Activated naive CD8-positive, alpha-beta T cell (primary cell): ENCODE measurements at regions not wholly inside any gene's neighbourhood (a gene's known extent, or its start where the extent isn't known, plus 50 kb on each side); places are given as distances from the start of the nearest gene placed in this dataset.

Experiments
- H3K27ac Mint-ChIP-seq: one replicate; pipeline ENCODE4 v1.8.0; 2021; ENCODE audit warnings: mixed read lengths
- H3K27me3 Mint-ChIP-seq: one replicate; pipeline ENCODE4 v1.8.0; 2021; ENCODE audit warnings: mixed read lengths
- H3K36me3 Mint-ChIP-seq: one replicate; pipeline ENCODE4 v1.8.0; 2021; ENCODE audit warnings: mixed read lengths
- H3K4me1 Mint-ChIP-seq: one replicate; pipeline ENCODE4 v1.8.0; 2021; ENCODE audit warnings: low read depth, mixed read lengths
- H3K4me3 Mint-ChIP-seq: one replicate; pipeline ENCODE4 v1.8.0; 2021; ENCODE audit warnings: mild to moderate bottlenecking, mixed read lengths
- H3K9me3 Mint-ChIP-seq: one replicate; pipeline ENCODE4 v1.8.0; 2021; ENCODE audit warnings: low read depth, mixed read lengths

DNA sequence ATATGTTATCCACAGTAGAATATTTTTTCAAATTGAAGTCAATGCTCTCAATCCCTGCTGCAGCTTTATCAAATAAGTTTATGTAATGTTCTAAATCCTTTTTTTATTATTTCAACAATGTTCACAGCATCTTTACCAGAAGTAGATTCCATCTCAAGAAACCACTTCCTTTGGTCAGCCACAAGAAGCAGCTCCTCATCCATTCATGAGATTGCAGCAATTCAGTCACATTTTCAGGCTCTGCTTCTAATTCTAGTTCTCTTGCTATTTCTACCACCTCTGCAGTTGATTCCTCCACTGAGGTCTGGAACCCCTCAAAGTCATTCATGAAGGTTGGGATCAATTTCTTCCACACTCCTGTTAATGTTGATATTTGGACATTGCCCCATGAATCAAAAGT is 2301.3 kb upstream of the TENM3 start:
- Mint-ChIP-seq H3K27ac (no peak overlapping the region), H3K27me3 (no peaks in the 10 kb centered on the region), H3K36me3 (no peaks in the 10 kb centered on the region), H3K9me3 (peaks cover 5% of the 10 kb centered on the region), H3K4me3 (no peak overlapping the region), H3K4me1 (no peaks in the 10 kb centered on the region)

DNA sequence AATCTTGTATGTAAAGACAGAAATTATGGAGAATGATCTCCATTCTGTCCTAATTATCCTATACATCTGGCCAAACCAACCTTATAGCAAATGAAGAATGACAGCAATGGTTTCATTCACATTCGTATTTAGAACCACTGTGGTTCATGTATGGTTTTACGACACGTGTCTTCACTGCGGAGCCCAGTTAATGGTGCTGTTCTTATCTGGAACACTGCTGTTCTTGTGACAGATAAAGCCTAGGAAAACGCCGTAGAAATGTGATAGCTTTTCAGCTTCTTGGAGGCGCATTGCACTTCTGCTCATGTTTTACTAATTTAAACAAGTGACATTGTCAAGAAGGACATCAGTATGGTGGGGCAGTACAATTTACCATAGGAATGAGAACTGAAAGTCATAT is 2266.4 kb upstream of the TENM3 start:
- Mint-ChIP-seq H3K27me3 (peaks cover 3% of the 10 kb centered on the region), H3K27ac (no peak overlapping the region)

DNA sequence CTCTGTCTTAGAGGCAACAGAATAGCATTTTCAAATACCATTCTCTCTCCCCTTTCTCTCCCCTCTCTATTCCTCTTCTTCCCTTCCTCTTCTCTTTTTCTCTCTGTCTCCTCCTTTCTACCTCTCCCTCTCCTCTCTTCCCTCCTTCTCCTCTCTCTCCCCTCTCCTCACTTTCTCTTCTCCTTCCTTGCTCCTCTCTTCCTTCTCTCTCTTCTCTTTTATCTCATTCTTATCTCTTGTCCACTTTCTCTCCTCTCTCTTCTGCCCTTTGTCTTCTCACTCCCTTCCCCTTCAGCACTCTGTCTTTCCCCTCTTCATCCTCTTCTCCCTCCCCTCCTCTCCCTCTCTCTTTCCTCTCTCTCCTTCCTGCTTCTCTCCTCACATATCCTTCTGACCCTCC is 2265.8 kb upstream of the TENM3 start:
- no peak overlapping the region for H3K27ac Mint-ChIP-seq
- no peak overlapping the region for H3K4me3 Mint-ChIP-seq
- no peaks in the 10 kb centered on the region for H3K36me3 Mint-ChIP-seq
- no peaks in the 10 kb centered on the region for H3K9me3 Mint-ChIP-seq
- H3K4me1 Mint-ChIP-seq, result no peaks in the 10 kb centered on the region
- H3K27me3 Mint-ChIP-seq, result peaks cover 3% of the 10 kb centered on the region

More for the DNA sequence above, 2266.4 kb upstream of the TENM3 start:
- no peaks in the 10 kb centered on the region for H3K9me3 Mint-ChIP-seq
- H3K36me3 Mint-ChIP-seq, result no peaks in the 10 kb centered on the region
- no peaks in the 10 kb centered on the region for H3K4me1 Mint-ChIP-seq
- no peak overlapping the region for H3K4me3 Mint-ChIP-seq

DNA sequence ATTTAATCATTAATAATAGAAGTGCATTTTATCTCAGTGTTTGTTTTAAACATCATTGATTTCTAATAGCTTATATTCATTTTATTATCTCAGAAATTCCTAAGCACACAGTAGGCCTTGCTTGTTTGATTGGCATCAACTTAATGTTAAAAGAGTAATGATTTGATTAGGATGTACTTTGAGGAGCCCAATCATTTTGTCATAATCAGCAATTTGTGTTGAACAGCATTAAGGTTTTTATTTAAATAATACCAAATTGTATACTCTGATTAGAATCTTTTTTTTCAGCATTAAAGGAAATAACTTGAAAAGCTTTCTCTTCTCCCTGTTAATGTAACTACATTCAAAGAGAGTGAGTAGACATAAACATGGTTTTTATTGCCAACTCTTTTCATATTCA is 2262.0 kb upstream of the TENM3 start:
- Mint-ChIP-seq H3K27me3 (no peaks in the 10 kb centered on the region), H3K36me3 (no peaks in the 10 kb centered on the region), H3K4me3 (no peak overlapping the region), H3K9me3 (no peaks in the 10 kb centered on the region), H3K27ac (no peak overlapping the region), H3K4me1 (no peaks in the 10 kb centered on the region)

DNA sequence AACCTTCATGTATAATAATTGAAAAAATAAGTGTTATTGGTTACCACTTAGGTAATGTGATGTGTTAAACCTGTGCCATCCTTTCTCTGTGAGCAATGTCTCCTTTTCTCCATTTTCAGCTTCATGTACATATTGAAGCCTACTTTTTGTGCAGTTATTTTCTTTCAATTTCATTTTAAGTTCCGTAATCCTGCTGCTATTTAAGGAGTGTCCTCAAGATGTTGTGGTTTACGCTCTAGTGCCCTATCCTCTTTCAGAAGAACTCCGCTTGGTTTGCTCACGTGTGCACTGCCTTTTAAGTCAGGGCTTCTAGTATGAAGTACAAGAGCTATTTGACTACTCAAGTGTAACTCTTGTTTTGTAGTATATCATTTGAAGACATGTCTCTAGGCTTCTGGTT is 2253.2 kb upstream of the TENM3 start:
- Mint-ChIP-seq H3K4me1 (no peaks in the 10 kb centered on the region), H3K27ac (no peak overlapping the region), H3K36me3 (no peaks in the 10 kb centered on the region), H3K4me3 (no peak overlapping the region), H3K27me3 (no peaks in the 10 kb centered on the region), H3K9me3 (peaks cover 6% of the 10 kb centered on the region)

DNA sequence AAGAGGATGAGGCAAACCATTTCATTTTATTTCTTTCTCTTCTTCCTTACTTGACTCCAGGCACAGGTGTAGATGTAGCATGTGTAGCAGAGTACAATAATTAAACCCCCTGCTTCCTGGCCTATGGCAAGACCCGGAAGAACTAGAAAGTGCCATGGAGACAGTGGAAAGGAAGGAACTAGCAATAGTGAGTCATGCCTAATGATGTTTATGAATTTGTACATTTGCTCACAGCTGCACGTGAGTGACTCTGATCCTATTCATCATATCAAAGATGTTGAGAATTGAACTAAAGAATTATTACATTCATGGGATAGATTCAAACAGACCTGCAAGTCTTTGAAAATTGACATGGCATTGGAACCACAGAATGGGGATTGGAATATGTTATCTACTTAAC is 2233.9 kb upstream of the TENM3 start:
- H3K9me3 Mint-ChIP-seq, result no peaks in the 10 kb centered on the region
- H3K27ac Mint-ChIP-seq, result no peak overlapping the region
- H3K36me3 Mint-ChIP-seq, result no peaks in the 10 kb centered on the region
- no peaks in the 10 kb centered on the region for H3K4me1 Mint-ChIP-seq
- H3K27me3 Mint-ChIP-seq, result no peaks in the 10 kb centered on the region
- H3K4me3 Mint-ChIP-seq, result no peak overlapping the region

DNA sequence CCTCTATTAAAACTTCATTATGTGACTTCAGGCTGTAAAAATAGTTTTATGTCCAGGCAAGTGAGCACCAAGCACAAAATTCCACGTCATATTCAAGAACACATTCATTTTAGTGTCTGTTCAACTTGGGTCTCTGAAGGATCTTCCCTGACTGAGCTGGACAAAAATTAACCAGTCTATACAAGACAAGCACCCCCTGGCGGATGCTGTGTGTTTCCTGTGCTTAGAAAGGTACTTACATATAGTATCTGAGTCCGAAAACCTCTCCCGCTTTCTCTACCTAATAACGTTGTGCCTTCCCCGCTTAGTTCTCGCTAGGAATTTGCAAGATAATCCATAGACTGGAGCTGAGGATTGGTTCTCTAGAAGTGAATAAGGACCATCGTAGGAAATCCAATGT is 2214.5 kb upstream of the TENM3 start:
- no peaks in the 10 kb centered on the region for H3K36me3 Mint-ChIP-seq
- H3K27me3 Mint-ChIP-seq, result no peaks in the 10 kb centered on the region
- H3K4me1 Mint-ChIP-seq, result no peaks in the 10 kb centered on the region
- no peaks in the 10 kb centered on the region for H3K9me3 Mint-ChIP-seq
- H3K27ac Mint-ChIP-seq, result no peak overlapping the region
- H3K4me3 Mint-ChIP-seq, result no peak overlapping the region

DNA sequence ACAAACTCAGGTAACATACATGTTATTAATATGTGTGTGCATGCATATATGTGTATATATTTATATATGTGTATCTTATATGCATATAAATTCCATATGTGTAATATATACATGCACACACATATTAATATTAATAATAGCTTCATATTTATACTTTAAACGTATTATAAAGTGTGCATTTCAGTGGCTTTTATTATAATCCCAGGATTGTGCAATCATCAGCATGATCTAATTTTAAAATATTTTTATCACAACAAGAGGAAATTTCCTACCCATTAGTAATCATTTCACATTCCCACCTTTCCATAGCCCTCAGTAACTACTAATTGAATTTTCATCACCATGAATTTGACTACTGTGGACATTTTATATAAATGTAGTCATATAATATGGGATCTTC is 2211.9 kb upstream of the TENM3 start:
- H3K4me1 Mint-ChIP-seq, result no peaks in the 10 kb centered on the region
- no peaks in the 10 kb centered on the region for H3K9me3 Mint-ChIP-seq
- H3K27ac Mint-ChIP-seq, result no peak overlapping the region
- H3K27me3 Mint-ChIP-seq, result no peaks in the 10 kb centered on the region
- H3K4me3 Mint-ChIP-seq, result no peak overlapping the region
- H3K36me3 Mint-ChIP-seq, result no peaks in the 10 kb centered on the region

DNA sequence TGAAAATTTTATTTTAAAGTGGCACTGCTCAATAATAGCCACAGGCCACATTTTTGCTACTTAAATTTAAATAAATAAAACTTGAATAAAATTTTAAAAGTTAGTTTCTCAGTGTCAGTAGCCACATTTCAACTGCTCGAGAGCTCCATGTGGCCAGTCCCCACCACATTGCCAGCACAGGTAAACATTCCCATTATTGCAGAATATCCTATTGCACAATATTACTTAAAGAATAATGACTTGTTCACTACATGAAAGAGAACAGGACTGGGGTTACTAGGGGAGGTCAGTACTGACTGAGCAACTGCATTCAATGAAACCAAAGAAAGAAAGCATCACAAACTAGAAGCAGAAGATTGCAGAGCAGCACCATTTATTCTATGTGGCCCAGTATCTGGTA is 2201.6 kb upstream of the TENM3 start:
- peaks cover 9% of the 10 kb centered on the region for H3K9me3 Mint-ChIP-seq
- no peaks in the 10 kb centered on the region for H3K4me1 Mint-ChIP-seq
- no peaks in the 10 kb centered on the region for H3K36me3 Mint-ChIP-seq
- no peak overlapping the region for H3K27ac Mint-ChIP-seq
- no peak overlapping the region for H3K4me3 Mint-ChIP-seq
- H3K27me3 Mint-ChIP-seq, result peaks cover 1% of the 10 kb centered on the region

DNA sequence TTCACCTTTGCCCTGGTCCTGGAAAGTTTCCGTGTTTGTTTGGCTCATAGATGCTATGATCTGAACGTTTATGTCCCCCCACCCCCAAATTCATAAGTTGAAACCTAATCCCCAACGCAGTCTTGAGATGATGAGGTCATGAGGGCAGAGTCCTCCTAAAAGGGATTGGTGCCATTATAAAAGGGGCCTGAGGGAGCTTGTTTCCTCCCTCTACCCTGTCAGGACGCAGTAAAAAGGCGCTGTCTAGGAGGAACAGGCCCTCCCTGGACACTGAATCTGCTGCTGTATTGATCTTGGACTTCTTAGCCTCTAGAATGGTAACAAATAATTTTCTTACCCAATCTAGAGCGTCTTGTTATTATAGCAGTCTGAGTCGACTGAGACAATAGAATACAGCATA is 2190.6 kb upstream of the TENM3 start:
- peaks cover 3% of the 10 kb centered on the region for H3K9me3 Mint-ChIP-seq
- no peaks in the 10 kb centered on the region for H3K36me3 Mint-ChIP-seq
- H3K4me3 Mint-ChIP-seq, result no peak overlapping the region
- H3K4me1 Mint-ChIP-seq, result peaks cover 3% of the 10 kb centered on the region
- no peak overlapping the region for H3K27ac Mint-ChIP-seq
- peaks cover 21% of the 10 kb centered on the region for H3K27me3 Mint-ChIP-seq

DNA sequence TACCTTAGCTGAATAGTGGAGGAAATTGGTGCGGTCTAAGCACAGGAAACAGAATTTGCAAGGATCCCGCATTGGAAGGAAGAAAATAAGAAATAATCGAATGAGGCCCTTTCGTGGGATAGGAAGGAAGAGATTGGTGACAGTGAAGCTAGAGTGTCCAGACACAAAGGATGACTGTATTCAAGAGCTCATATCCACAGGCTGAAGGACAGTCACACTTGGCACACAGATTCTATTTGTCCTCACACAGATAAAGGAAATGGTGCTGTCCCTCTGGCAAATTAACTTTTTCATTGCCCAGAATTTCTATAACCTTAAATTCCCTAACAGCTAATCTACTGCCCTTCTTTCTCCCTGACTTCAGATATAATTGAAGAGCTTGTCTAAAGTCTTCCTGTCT is 2188.9 kb upstream of the TENM3 start:
- Mint-ChIP-seq H3K9me3 (peaks cover 3% of the 10 kb centered on the region), H3K27ac (no peak overlapping the region), H3K36me3 (no peaks in the 10 kb centered on the region), H3K4me3 (no peak overlapping the region), H3K4me1 (peaks cover 5% of the 10 kb centered on the region), H3K27me3 (peaks cover 22% of the 10 kb centered on the region)

DNA sequence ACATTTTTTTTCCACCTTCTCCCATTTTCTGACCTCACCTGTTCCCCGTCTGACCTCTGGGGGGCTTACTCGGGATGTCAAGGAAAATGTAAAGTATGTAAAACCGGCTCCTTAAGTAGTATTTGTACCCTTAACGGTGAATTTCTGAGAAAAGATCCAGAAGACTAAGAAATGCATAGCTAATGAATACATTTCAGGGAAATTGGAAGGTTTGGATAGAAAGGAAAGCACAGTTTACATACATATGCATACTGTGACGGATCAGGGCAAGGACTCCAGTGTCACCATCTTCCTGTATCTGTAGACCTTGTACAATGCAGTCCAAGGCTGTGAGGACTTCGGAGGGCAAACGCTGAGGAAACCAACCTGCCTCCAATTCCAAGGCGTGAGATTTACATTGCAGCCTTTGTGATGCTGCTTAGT is 2185.9 kb upstream of the TENM3 start:
- Mint-ChIP-seq H3K27ac (no peak overlapping the region), H3K36me3 (no peaks in the 10 kb centered on the region), H3K4me3 (peak overlapping the region; percentile 74), H3K27me3 (peaks cover 40% of the 10 kb centered on the region), H3K4me1 (peaks cover 11% of the 10 kb centered on the region), H3K9me3 (no peaks in the 10 kb centered on the region)

DNA sequence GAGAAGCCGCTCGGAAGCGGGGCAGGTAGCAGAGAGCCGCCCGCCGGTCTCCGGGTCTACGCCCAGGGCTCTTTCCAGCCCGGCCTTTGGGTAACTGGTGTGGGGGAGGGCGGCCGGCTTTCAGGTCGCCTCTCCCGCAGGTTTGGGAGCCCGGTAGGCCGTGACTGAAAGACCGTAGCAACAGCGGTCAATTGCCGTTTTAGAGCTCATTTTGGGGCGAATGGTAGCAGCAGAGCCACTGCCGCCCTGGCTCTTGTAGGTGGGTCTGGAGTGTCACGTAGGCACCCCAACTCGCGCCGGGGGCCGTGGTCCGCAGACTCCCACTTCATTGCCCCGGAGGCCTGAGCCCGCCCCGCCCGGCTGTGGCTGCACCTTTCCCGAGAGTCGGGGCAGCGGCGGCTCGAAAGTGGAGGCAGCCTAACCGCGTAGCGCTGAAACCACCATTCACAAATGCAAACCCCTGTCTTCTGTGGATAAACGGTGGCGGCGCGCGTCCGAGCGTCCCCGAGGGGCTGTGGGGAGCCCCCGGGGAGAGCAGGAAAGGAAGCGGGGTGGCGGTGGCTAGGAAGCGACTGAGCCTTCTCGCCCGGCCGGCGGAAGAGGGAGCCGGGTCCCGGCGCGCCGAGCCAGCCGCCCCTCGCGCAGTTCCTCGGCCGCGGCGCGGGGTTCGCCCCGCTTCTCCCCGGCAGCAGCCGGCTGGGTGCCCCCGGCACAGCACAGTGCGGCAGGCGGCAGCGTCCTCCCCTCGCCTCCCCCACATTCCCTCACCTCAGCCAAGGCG is 2185.1 kb upstream of the TENM3 start:
- peaks cover 44% of the 10 kb centered on the region for H3K27me3 Mint-ChIP-seq
- peak overlapping the region; percentile 74 for H3K4me3 Mint-ChIP-seq
- H3K36me3 Mint-ChIP-seq, result no peaks in the 10 kb centered on the region
- peaks cover 11% of the 10 kb centered on the region for H3K4me1 Mint-ChIP-seq
- no peak overlapping the region for H3K27ac Mint-ChIP-seq
- no peaks in the 10 kb centered on the region for H3K9me3 Mint-ChIP-seq

DNA sequence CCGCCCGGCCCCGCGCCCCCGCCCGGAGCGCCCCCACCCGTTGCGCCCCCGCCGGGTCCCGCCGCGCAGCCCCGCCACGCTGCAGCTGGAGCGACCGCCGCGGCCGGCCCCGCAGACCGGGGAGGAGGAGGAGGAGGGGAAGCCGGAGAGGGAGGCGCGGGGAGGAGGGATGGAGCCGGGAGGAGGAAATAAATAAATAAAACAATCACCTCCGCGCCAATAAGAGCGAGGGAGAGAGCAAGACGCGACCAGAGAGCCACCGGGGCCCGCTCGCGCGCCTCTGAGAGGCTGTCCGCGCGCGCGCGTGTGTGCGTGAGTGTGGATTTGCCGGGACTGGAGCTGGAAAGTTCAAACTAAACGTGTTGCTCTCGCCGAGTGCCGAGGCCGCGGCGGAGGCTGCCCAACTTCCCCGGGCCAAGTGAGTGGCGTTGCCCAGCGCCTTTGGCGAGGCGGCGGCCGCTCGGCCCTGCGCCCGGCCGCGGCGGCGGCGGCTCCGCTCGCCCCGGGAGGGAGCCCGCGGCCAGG is 2184.4 kb upstream of the TENM3 start:
- Mint-ChIP-seq H3K4me3 (peak overlapping the region; percentile 21), H3K9me3 (no peaks in the 10 kb centered on the region), H3K4me1 (peaks cover 11% of the 10 kb centered on the region), H3K27me3 (peaks cover 44% of the 10 kb centered on the region), H3K27ac (no peak overlapping the region), H3K36me3 (no peaks in the 10 kb centered on the region)

DNA sequence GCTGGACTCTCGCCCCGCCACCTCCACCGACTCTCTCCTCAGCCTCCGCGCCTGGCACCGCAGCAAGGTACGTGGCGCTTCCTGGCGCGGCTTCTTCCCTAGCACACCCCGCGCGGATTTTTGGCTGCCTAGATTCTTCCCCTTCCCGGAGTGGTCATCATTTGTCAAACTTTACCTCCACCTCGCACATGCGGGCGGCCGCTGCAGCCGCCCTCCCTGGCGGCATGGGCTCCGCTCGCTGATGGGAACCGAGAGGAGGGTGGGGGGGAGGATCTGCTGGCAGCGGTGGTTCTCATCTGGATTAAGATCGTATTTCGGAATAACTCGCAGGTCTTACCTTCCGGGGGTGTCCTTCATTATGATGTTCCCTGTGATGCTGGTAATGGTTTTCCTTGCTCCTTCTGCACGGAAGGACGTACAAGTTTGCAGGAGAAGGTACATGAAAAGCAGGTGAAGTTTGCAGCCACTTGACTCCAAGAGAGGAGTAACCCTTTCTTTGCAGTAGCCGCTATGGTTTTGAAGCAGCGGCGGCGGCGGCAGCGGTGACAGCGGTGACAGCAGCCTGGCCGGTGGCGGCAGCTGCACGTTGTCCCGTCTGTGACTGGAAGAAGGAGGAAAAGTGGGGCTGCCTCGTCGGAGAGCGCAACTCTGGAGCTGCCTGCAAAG is 2183.9 kb upstream of the TENM3 start:
- no peak overlapping the region for H3K27ac Mint-ChIP-seq
- H3K36me3 Mint-ChIP-seq, result no peaks in the 10 kb centered on the region
- H3K27me3 Mint-ChIP-seq, result peaks cover 44% of the 10 kb centered on the region
- H3K4me1 Mint-ChIP-seq, result peaks cover 11% of the 10 kb centered on the region
- peak overlapping the region; percentile 83 for H3K4me3 Mint-ChIP-seq
- no peaks in the 10 kb centered on the region for H3K9me3 Mint-ChIP-seq
